GM19324 (cell line): ENCODE measurements at regions not wholly inside any gene's neighbourhood (a gene's known extent, or its start where the extent isn't known, plus 50 kb on each side); places are given as distances from the start of the nearest gene placed in this dataset.

Experiments used
- ATAC-seq: cut with Tn5 transposase; IDR thresholded peaks from one replicate; pipeline ENCODE4 v1.9.1; 2021; ENCODE audit warnings: mild to moderate bottlenecking, moderate library complexity; ENCODE audit not compliant: unreplicated experiment, low FRiP score

- no peak for ATAC-seq
These were observed 452.0 kb upstream of the FZD8 start for GRCh38 chr10:36094096-36094495.

- no peak for ATAC-seq
These were observed 450.0 kb upstream of the FZD8 start for GRCh38 chr10:36092116-36092515.

- no peak for ATAC-seq
These were observed 448.9 kb upstream of the FZD8 start for GRCh38 chr10:36091007-36091406.

- no peak for ATAC-seq
These were observed 447.8 kb upstream of the FZD8 start for GRCh38 chr10:36089790-36090440.

- ATAC-seq: no peak
These were observed 445.2 kb upstream of the FZD8 start for GRCh38 chr10:36087006-36088005.

- ATAC-seq: no peak
These were observed 433.1 kb upstream of the FZD8 start for GRCh38 chr10:36075196-36075595.

- ATAC-seq: no peak
These were observed 431.8 kb upstream of the FZD8 start for GRCh38 chr10:36073796-36074345.

- ATAC-seq: no peak
These were observed 426.4 kb upstream of the FZD8 start for GRCh38 chr10:36068542-36068941.

GRCh38 chr10:36067748-36068147 lies 425.7 kb upstream of the FZD8 start:
- ATAC-seq: no peak

GRCh38 chr10:36066850-36067249 lies 424.8 kb upstream of the FZD8 start:
- ATAC-seq: no peak

- no peak for ATAC-seq
These were observed 424.0 kb upstream of the FZD8 start for GRCh38 chr10:36066102-36066501.

GRCh38 chr10:36063396-36063795 lies 421.3 kb upstream of the FZD8 start:
- no peak for ATAC-seq

- ATAC-seq: no peak
These were observed 415.6 kb upstream of the FZD8 start for GRCh38 chr10:36057731-36058130.

- no peak for ATAC-seq
These were observed 415.1 kb upstream of the FZD8 start for GRCh38 chr10:36057180-36057579.

- ATAC-seq: no peak
These were observed 411.7 kb upstream of the FZD8 start for GRCh38 chr10:36053775-36054174.

- ATAC-seq: no peak
These were observed 411.2 kb upstream of the FZD8 start for GRCh38 chr10:36053271-36053670.

- ATAC-seq: no peak
These were observed 409.4 kb upstream of the FZD8 start for GRCh38 chr10:36051500-36051991.

GRCh38 chr10:36050763-36051499 lies 408.8 kb upstream of the FZD8 start:
- no peak for ATAC-seq

GRCh38 chr10:36048780-36049179 lies 406.7 kb upstream of the FZD8 start:
- ATAC-seq: no peak

- no peak for ATAC-seq
These were observed 406.1 kb upstream of the FZD8 start for GRCh38 chr10:36048236-36048635.

GRCh38 chr10:36042135-36042534 lies 400.0 kb upstream of the FZD8 start:
- ATAC-seq: no peak
